HG02759 (cell line): ENCODE measurements at regions not wholly inside any gene's neighbourhood (a gene's known extent, or its start where the extent isn't known, plus 50 kb on each side); places are given as distances from the start of the nearest gene placed in this dataset.

ENCODE experiments used
- ATAC-seq: cut with Tn5 transposase; IDR thresholded peaks from one replicate; pipeline ENCODE4 v1.9.1; 2021; ENCODE audit warnings: mild to moderate bottlenecking, moderate library complexity; ENCODE audit not compliant: unreplicated experiment

- no peak for ATAC-seq
Observed at GRCh38 chr18:24875286-24875685, 414.8 kb downstream of the HRH4 start.

- ATAC-seq = no peak
Observed at GRCh38 chr18:24875777-24876176, 415.3 kb downstream of the HRH4 start.

GRCh38 chr18:24876266-24876665, 415.8 kb downstream of the HRH4 start:
- ATAC-seq = no peak

- no peak for ATAC-seq
Observed at GRCh38 chr18:24877066-24877465, 416.6 kb downstream of the HRH4 start.

- no peak for ATAC-seq
Observed at GRCh38 chr18:24877546-24877945, 417.1 kb downstream of the HRH4 start.

- ATAC-seq = no peak
Observed at GRCh38 chr18:24878289-24878688, 417.9 kb downstream of the HRH4 start.

- no peak for ATAC-seq
Observed at GRCh38 chr18:24885276-24885675, 424.8 kb downstream of the HRH4 start.

- no peak for ATAC-seq
Observed at GRCh38 chr18:24894880-24895279, 434.4 kb downstream of the HRH4 start.

GRCh38 chr18:24897461-24897860, 437.0 kb downstream of the HRH4 start:
- ATAC-seq = no peak

GRCh38 chr18:24910221-24910620, 441.7 kb downstream of the ZNF521 start:
- ATAC-seq = no peak

- no peak for ATAC-seq
Observed at GRCh38 chr18:24913507-24914170, 438.3 kb downstream of the ZNF521 start.

- ATAC-seq = no peak
Observed at GRCh38 chr18:24914171-24914525, 437.8 kb downstream of the ZNF521 start.

GRCh38 chr18:24914685-24915084, 437.3 kb downstream of the ZNF521 start:
- ATAC-seq = no peak

GRCh38 chr18:24915547-24915946, 436.4 kb downstream of the ZNF521 start:
- no peak for ATAC-seq

- no peak for ATAC-seq
Observed at GRCh38 chr18:24917767-24918166, 434.2 kb downstream of the ZNF521 start.

- no peak for ATAC-seq
Observed at GRCh38 chr18:24918257-24918656, 433.7 kb downstream of the ZNF521 start.

GRCh38 chr18:24919181-24919797, 432.7 kb downstream of the ZNF521 start:
- ATAC-seq = no peak

GRCh38 chr18:24922491-24922890, 429.5 kb downstream of the ZNF521 start:
- ATAC-seq = peak; percentile 37

- peak; percentile 85 for ATAC-seq
Observed at GRCh38 chr18:24923138-24923537, 428.8 kb downstream of the ZNF521 start.

- ATAC-seq = no peak
Observed at GRCh38 chr18:24924066-24924716, 427.8 kb downstream of the ZNF521 start.

GRCh38 chr18:24926649-24927048, 425.3 kb downstream of the ZNF521 start:
- no peak for ATAC-seq

- no peak for ATAC-seq
Observed at GRCh38 chr18:24928301-24928878, 423.6 kb downstream of the ZNF521 start.
